Psoas muscle (tissue), 7 donors: ENCODE measurements at regions not wholly inside any gene's neighbourhood (a gene's known extent, or its start where the extent isn't known, plus 50 kb on each side); places are given as distances from the start of the nearest gene placed in this dataset.

Source experiments
- ATAC-seq, 4 donors: fragments of 200-7000 bp; cut with Tn5 transposase; one replicate each; pipeline ENCODE4 v1.9.1; 2020; ENCODE audit warnings: moderate library complexity in 3 of 4, mild to moderate bottlenecking in 2 of 4
- DNase-seq, 2 donors: peaks; one replicate each; pipeline ENCODE4 v3.0.0-alpha.2; 2020
- H3K27ac ChIP-seq: fragments of 200-600 bp; one replicate; pipeline ENCODE4 v1.8.0; 2022
- H3K27me3 ChIP-seq, 3 donors: fragments of 200-600 bp in 1 of 3; one replicate each; pipeline versions ENCODE4 v1.6.1 to v1.8.0; 2013 to 2022; ENCODE audit warnings: low read length in 2 of 3, mild to moderate bottlenecking in 2 of 3, moderate library complexity in 1 of 3; ENCODE audit not compliant: insufficient read depth in 3 of 3
- H3K36me3 ChIP-seq, 2 donors: fragments of 200-600 bp in 1 of 2; one replicate each; pipeline versions ENCODE4 v1.6.1 to v1.8.0; 2013 to 2022; ENCODE audit warnings: low read depth in 1 of 2, mild to moderate bottlenecking in 1 of 2, moderate library complexity in 1 of 2; ENCODE audit not compliant: insufficient read depth in 1 of 2
- H3K4me1 ChIP-seq: fragments of 200-600 bp; one replicate; pipeline ENCODE4 v1.8.0; 2022
- H3K4me3 ChIP-seq: fragments of 200-600 bp; one replicate; pipeline ENCODE4 v1.8.0; 2022; ENCODE audit warnings: mild to moderate bottlenecking
- H3K9me3 ChIP-seq: fragments of 200-600 bp; one replicate; pipeline ENCODE4 v1.8.0; 2022
- CTCF ChIP-seq: fragments of 200-600 bp; IDR thresholded peaks from one replicate; pipeline ENCODE4 v1.8.0; 2022; ENCODE audit warnings: antibody characterized with exemption
- WGBS, 3 donors: extraction: QIAGEN DNeasy Blood & Tissue Kit; methylation state at CpG; one replicate each; pipeline versions ENCODE4 v1.1.6 to v1.1.7; 2013; 5-methylcytosine and 5-hydroxymethylcytosine counted together
- intact Hi-C, 2 donors: fragments of 100-400 bp; cut with DNase I; formaldehyde crosslinking; loops; one replicate each; pipeline versions ENCODE4 v1.11.0 to v1.14.2; 2022
- donor health status: healthy with polysubstance abuse.
- donor health status: DM: no; HTN: no; CAD: no; lungs with moderate emphysema.
- donor health status: Bipolar disorder and iron deficiency.
- donor health status: healthy.
- donor health status: DM: yes; HTN: yes; CAD: no.
- donor health status: DM: no; HTN: no; CAD: no.
- donor health status: DM: yes; HTN: yes; CAD: no.

- H3K4me1 ChIP-seq, result no peaks in the 10 kb centered on the region
- H3K9me3 ChIP-seq, result no peaks in the 10 kb centered on the region
- ATAC-seq, result no peak
- no peak overlapping the region for H3K27ac ChIP-seq
- no peak for DNase-seq
- no peak overlapping the region for H3K4me3 ChIP-seq
- 44 to 51% (median 44%) methylated on average over 3 of the region's 3 CpGs for WGBS, 3 donors
- H3K27me3 ChIP-seq, result peaks cover 0 to 5% (median 0%) of the 10 kb centered on the region in 3 donors
- TF ChIP-seq CTCF, result no peak
- intact Hi-C loops, result no loop called here
- H3K36me3 ChIP-seq, result no peaks in the 10 kb centered on the region
These were observed 79.0 kb upstream of the RAB27B start for GRCh38 chr18:54749291-54749690.

- TF ChIP-seq CTCF, result no peak
- Histone ChIP-seq H3K4me1 (no peaks in the 10 kb centered on the region), H3K36me3 (no peaks in the 10 kb centered on the region), H3K9me3 (no peaks in the 10 kb centered on the region), H3K27ac (no peak overlapping the region), H3K4me3 (no peak overlapping the region), H3K27me3 (peaks cover 0 to 5% (median 0%) of the 10 kb centered on the region in 3 donors)
- no peak for ATAC-seq
- 86 to 89% (median 88%) methylated on average over 2 of the region's 2 CpGs for WGBS, 3 donors
- intact Hi-C loops, result no loop called here
- no peak for DNase-seq
These were observed 77.9 kb upstream of the RAB27B start for GRCh38 chr18:54750350-54750749.

- Histone ChIP-seq H3K4me1 (no peaks in the 10 kb centered on the region), H3K27me3 (peaks cover 0 to 5% (median 0%) of the 10 kb centered on the region in 3 donors), H3K9me3 (no peaks in the 10 kb centered on the region), H3K36me3 (no peaks in the 10 kb centered on the region), H3K4me3 (no peak overlapping the region), H3K27ac (no peak overlapping the region)
- 88% methylated on average over 3 of the region's 3 CpGs for WGBS, 3 donors
- intact Hi-C loops, result no loop called here
- no peak for TF ChIP-seq CTCF
- DNase-seq, result no peak
- no peak for ATAC-seq
These were observed 76.1 kb upstream of the RAB27B start for GRCh38 chr18:54752185-54752584.

- intact Hi-C loops, result no loop called here
- no peaks in the 10 kb centered on the region for H3K36me3 ChIP-seq
- DNase-seq (no peak), ATAC-seq (no peak)
- no peaks in the 10 kb centered on the region for H3K9me3 ChIP-seq
- peaks cover 0 to 5% (median 0%) of the 10 kb centered on the region in 3 donors for H3K27me3 ChIP-seq
- no peak for TF ChIP-seq CTCF
- H3K4me3 ChIP-seq, result no peak overlapping the region
- no peak overlapping the region for H3K27ac ChIP-seq
- H3K4me1 ChIP-seq, result no peaks in the 10 kb centered on the region
These were observed 72.8 kb upstream of the RAB27B start for GRCh38 chr18:54755456-54755855.

GRCh38 chr18:54762386-54762785 is 65.9 kb upstream of the RAB27B start:
- no peak overlapping the region for H3K4me3 ChIP-seq
- H3K27ac ChIP-seq, result no peak overlapping the region
- 44 to 53% (median 47%) methylated on average over 5 of the region's 5 CpGs for WGBS, 3 donors
- TF ChIP-seq CTCF, result no peak
- no peak for DNase-seq
- no peaks in the 10 kb centered on the region for H3K36me3 ChIP-seq
- ATAC-seq, result no peak
- H3K27me3 ChIP-seq, result no peaks in the 10 kb centered on the region
- no peaks in the 10 kb centered on the region for H3K4me1 ChIP-seq
- intact Hi-C loops, result no loop called here
- H3K9me3 ChIP-seq, result no peaks in the 10 kb centered on the region
